Activated naive CD4-positive, alpha-beta T cell treated with anti-CD3 and anti-CD28 coated beads, Interleukin-2, amount 10 ng/mL, durations not matched to agents 7 days and 5 days (primary cell): ENCODE measurements at regions not wholly inside any gene's neighbourhood (a gene's known extent, or its start where the extent isn't known, plus 50 kb on each side); places are given as distances from the start of the nearest gene placed in this dataset.
A peak's percentile ranks its signal among the peaks of the same experiment; 100 is the strongest.
"Not testable (repeated sequence)": the region's sequence is repeated elsewhere in the genome, so short reads cannot be mapped to it uniquely, and the experiment has no call there.

Experiments
- CTCF ChIA-PET: fragments of 350-600 bp; sonication (Branson Sonifier 250); formaldehyde crosslinking; loops from one replicate; lab custom pipeline; 2021; ENCODE audit warnings: antibody characterized with exemption; lab: Charles Lee
- DNase-seq: peaks from one replicate; pipeline ENCODE4 v3.0.0-alpha.2; 2020
- H3K27ac Mint-ChIP-seq: one replicate; pipeline ENCODE4 v1.8.0; 2021; ENCODE audit warnings: mild to moderate bottlenecking, moderate library complexity, mixed read lengths
- H3K27me3 Mint-ChIP-seq: one replicate; pipeline ENCODE4 v1.8.0; 2021; ENCODE audit warnings: mild to moderate bottlenecking, mixed read lengths
- H3K36me3 Mint-ChIP-seq: one replicate; pipeline ENCODE4 v1.8.0; 2021; ENCODE audit warnings: mixed read lengths
- H3K4me1 Mint-ChIP-seq: one replicate; pipeline ENCODE4 v1.8.0; 2021; ENCODE audit warnings: mixed read lengths
- H3K4me3 Mint-ChIP-seq: one replicate; pipeline ENCODE4 v1.8.0; 2021; ENCODE audit warnings: mild to moderate bottlenecking, moderate library complexity, mixed read lengths
- H3K9me3 Mint-ChIP-seq: one replicate; pipeline ENCODE4 v1.8.0; 2021; ENCODE audit warnings: mixed read lengths

DNA sequence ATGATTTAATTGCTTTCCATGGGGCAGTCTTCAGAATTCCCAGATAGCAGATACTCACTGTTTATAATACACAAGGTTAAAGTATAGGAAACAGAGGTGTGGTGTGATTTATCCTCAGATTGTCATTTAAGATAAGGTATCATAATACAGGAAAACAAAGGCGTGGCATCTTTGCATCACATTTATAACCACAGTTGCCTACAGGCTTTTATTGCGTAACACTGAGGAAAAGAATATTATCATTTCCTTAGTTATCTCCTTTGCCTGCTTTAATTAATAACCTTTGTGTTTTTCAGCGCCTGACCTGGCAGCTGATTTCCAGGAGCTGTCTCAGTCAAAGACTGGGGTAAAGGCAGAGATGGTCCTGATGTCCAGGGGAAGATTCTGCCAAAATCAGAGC is 68.8 kb downstream of the SSX7 start:
- Mint-ChIP-seq H3K9me3 (no peaks in the 10 kb centered on the region), H3K27ac (no peak overlapping the region), H3K27me3 (peaks cover 7% of the 10 kb centered on the region), H3K4me1 (no peaks in the 10 kb centered on the region), H3K36me3 (no peaks in the 10 kb centered on the region), H3K4me3 (no peak overlapping the region)
- no peak for DNase-seq
- CTCF ChIA-PET: no interaction called here

DNA sequence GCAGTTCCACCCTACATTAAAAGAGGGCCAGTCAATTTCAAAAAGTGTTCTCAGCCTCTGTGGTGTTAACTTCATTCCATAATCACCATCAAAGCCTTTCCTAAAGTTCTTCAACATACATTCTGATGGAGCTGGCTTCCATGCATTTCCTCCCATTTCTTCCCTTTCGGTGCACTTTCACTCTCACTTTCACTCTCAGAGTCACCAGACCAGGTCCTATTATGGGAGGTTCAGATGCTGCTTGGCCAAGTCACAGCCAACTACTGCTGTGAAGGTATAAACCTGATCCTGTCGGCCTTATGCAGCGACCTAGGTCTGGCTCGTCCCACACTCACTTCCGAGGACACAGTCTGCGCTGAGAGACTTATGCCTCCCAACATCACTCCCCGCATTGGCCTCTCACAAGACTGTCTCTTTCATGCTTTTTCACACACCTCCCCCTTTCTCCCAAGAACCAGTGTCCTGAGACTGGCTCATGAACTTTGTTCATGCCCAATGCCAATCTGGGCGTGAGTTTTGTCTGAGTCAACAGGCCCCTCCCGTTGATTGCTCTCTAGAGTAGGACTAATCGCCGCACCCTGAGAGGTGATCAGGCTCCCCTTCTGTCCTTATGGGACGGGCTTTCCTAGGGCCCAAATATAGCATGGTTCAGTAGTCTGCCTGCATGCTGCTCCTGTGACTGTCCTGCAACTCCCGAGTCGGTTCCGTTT is 60.8 kb upstream of the XAGE1B start:
- no peak for DNase-seq
- Mint-ChIP-seq H3K9me3 (no peaks in the 10 kb centered on the region), H3K36me3 (no peaks in the 10 kb centered on the region), H3K27ac (no peak overlapping the region), H3K4me3 (no peak overlapping the region), H3K4me1 (no peaks in the 10 kb centered on the region), H3K27me3 (peaks cover 6% of the 10 kb centered on the region)
- CTCF ChIA-PET: no interaction called here

DNA sequence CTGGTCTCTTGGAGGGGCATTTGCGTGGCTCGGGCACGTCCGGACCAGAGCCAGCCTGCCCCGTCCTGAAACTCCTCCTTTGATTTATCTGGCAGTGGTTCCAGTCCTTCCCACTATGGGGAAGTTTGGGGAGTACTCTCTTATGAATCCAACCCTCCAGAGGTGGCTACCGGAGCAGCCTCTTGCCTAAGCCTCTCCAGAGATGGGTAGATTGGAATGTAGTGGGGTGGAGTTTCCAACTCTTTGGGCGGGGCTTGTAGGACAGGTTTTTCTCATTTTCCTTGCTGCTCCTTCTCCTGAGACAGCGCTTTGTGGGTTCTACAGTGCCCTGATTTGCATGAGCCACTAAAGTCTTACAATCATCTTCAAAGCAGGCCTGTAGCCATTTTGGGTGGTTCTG is 60.1 kb upstream of the XAGE1B start:
- no peaks in the 10 kb centered on the region for H3K9me3 Mint-ChIP-seq
- H3K27me3 Mint-ChIP-seq: peaks cover 3% of the 10 kb centered on the region
- CTCF ChIA-PET: no interaction called here
- H3K36me3 Mint-ChIP-seq: no peaks in the 10 kb centered on the region
- DNase-seq: no peak
- H3K4me3 Mint-ChIP-seq: no peak overlapping the region
- H3K4me1 Mint-ChIP-seq: no peaks in the 10 kb centered on the region
- no peak overlapping the region for H3K27ac Mint-ChIP-seq

DNA sequence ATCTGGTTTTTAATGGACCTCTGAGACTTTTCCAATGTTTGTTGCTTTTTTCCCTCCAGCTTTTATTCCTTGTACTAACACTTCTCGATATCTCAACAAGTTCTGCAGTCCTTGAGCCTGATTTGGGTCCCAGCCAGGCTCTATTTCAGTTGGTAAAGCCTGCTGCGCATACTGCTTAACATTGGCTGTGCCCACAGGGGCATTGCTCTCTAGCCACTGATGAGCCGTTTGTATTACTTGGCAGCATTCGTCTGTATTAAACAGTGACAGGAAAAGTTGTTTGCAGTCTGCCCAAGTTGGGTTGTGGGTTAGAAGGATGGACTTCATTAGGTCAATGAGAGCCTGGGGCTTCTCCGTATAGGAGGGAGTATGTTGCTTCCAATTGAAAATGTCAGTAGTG is 59.6 kb upstream of the XAGE1B start:
- peaks cover 3% of the 10 kb centered on the region for H3K27me3 Mint-ChIP-seq
- no peak overlapping the region for H3K27ac Mint-ChIP-seq
- no peaks in the 10 kb centered on the region for H3K4me1 Mint-ChIP-seq
- CTCF ChIA-PET: no interaction called here
- H3K9me3 Mint-ChIP-seq: no peaks in the 10 kb centered on the region
- no peaks in the 10 kb centered on the region for H3K36me3 Mint-ChIP-seq
- no peak overlapping the region for H3K4me3 Mint-ChIP-seq
- DNase-seq: no peak

DNA sequence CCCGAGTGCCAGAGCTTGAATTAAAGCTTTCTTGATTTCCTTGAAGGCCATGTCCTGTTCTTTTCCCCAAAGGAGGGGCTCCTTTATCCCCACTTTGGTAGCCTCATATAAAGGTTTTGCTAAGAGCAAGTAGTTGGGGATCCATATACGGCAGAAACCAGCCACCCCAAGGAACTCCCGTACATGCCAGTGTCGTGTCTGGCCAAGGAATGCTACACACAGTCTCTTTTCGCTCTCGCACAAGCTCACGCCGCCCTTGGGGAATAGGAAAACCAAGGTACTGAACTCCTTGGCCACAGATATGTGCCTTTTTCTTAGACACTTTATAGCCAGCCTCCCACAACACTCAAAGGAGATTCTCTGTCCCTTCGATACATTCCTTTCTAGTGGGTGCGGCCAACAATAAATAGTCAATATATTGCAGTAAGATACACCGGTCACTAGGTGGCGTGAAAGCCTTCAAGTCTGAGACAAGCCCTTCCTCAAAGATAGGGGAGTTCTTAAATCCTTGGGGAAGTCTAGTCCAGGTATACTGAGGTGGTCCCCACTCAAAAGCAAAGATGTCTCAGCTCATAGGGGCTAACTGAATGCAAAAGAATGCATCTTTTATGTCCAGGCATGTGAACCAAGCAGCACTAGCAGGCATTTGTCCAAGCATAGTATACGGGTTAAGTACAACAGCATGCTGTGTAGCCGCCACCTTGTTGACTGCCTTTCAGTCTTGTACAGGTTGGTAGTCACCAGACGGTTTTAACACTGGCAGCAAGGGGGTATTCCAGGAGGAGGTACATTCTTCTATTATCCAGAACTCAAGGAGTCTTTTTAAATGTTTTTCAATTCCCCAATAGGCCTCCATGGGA is 57.8 kb upstream of the XAGE1B start:
- Mint-ChIP-seq H3K27ac (no peak overlapping the region), H3K36me3 (no peaks in the 10 kb centered on the region), H3K9me3 (no peaks in the 10 kb centered on the region), H3K27me3 (peaks cover 3% of the 10 kb centered on the region), H3K4me1 (no peaks in the 10 kb centered on the region), H3K4me3 (no peak overlapping the region)
- CTCF ChIA-PET: no interaction called here
- peak; percentile 34 for DNase-seq

DNA sequence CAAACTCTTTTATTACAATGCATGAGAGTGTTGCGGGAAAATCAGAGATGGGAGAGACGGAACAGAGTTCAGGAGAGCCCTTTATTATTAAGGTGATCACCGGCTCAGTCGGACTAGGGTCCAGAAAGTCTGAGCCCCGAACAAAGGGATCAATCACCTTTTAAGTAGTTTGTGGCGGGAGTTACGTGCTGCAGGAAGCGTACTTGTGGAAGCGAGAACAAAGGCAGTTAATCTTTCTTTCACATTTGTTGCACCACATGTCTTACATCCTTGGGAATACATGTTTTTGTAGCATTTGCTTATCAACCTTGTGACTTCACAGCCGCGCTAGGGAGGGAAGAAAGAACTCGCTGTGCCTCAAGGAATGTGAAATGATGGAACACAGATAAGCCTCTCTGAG is 51.3 kb upstream of the XAGE1B start:
- H3K4me3 Mint-ChIP-seq, DNase-seq, H3K9me3 Mint-ChIP-seq, CTCF ChIA-PET, H3K4me1 Mint-ChIP-seq, H3K27me3 Mint-ChIP-seq, H3K36me3 Mint-ChIP-seq, H3K27ac Mint-ChIP-seq: not testable (repeated sequence)
